ENCODE measurements at regions not wholly inside any gene's neighbourhood (a gene's known extent, or its start where the extent isn't known, plus 50 kb on each side); places are given as distances from the start of the nearest gene placed in this dataset.

DNA sequence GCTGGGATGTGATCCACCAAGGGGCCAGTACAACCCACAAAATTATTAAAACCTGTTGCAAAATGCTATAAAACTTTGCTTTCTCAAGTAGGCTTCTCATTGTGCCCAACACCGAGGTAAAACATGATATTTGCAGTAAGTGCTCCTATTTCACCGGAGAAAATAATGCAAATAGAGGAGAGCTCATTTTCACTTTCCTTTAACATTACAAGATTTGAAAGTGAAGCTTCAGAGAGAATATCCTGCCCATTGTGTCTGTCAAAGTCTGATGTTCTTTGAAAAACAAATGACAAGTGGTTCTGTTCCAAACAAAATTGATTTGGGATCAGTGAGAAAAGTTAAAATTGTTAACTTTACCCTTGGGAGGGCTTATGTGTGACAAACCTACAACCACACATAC, 287.1 kb downstream of the KCNN2 start:
- no peak for TF ChIP-seq POLR2A (IDR thresholded peaks at IDR 0.05)
- TF ChIP-seq, protein P1, sequence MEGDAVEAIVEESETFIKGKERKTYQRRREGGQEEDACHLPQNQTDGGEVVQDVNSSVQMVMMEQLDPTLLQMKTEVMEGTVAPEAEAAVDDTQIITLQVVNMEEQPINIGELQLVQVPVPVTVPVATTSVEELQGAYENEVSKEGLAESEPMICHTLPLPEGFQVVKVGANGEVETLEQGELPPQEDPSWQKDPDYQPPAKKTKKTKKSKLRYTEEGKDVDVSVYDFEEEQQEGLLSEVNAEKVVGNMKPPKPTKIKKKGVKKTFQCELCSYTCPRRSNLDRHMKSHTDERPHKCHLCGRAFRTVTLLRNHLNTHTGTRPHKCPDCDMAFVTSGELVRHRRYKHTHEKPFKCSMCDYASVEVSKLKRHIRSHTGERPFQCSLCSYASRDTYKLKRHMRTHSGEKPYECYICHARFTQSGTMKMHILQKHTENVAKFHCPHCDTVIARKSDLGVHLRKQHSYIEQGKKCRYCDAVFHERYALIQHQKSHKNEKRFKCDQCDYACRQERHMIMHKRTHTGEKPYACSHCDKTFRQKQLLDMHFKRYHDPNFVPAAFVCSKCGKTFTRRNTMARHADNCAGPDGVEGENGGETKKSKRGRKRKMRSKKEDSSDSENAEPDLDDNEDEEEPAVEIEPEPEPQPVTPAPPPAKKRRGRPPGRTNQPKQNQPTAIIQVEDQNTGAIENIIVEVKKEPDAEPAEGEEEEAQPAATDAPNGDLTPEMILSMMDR (IDR thresholded peaks at IDR 0.05): no peak
- Histone ChIP-seq H3K4me3 (no peak overlapping the region), H3K36me3 (no peaks in the 10 kb centered on the region), H3K9me3 (no peaks in the 10 kb centered on the region), H3K27ac (no peak overlapping the region), H3K27me3 (no peaks in the 10 kb centered on the region), H3K4me1 (no peaks in the 10 kb centered on the region)
- 79 to 91% (median 82%) methylated on average over 2 of the region's 2 CpGs for WGBS, 4 donors
- intact Hi-C loops (cut with DNase I): no loop called here
- DNase-seq (no peak), ATAC-seq (no peak)

DNA sequence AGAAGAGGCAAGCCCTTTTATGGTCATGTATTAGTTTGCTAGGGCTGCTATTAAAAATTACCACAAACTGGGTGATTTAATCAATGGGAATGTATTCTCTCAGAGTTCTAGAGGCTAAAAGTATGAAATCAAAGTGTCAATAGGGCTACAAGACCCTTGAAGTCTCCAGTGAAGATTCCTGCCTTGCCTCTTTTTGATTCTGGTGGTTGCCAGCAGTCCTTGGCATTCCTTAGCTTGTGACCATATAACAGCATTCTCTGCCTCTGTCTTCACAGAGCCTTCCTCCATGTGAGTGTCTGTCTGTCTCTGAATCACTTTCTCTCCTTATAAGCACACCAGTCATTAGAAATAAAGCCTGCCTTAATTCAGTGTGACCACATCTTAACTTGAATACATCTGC, 282.7 kb downstream of the KCNN2 start:
- Histone ChIP-seq H3K9me3 (peaks cover 0 to 12% (median 0%) of the 10 kb centered on the region in 12 donors), H3K27ac (no peak overlapping the region), H3K36me3 (no peaks in the 10 kb centered on the region), H3K27me3 (no peaks in the 10 kb centered on the region), H3K4me3 (no peak overlapping the region), H3K4me1 (no peaks in the 10 kb centered on the region)
- TF ChIP-seq POLR2A (IDR thresholded peaks at IDR 0.05): no peak
- TF ChIP-seq, protein P1 (IDR thresholded peaks at IDR 0.05): no peak
- no peak for DNase-seq
- ATAC-seq: no peak
- intact Hi-C loops (cut with DNase I): no loop called here

DNA sequence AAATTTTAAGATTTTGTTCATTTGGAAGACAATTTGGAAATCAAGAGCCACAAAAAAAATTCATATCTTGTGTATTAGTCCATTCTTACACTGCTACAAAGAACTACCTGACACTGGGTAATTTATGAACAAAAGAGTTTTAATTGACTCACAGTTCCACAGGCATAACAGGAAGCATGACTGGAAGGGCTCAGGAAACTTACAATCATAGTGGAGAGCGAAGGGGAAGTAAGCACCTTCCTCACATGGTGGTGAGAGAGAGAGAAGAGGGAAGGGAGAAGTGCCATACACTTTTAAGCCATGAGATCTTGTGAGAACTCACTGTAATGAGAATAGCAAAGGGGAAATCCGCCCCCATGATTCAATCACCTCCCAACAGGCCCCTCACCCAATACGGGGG, 274.4 kb downstream of the KCNN2 start:
- no peak overlapping the region for H3K27ac ChIP-seq
- no peaks in the 10 kb centered on the region for H3K36me3 ChIP-seq
- H3K4me3 ChIP-seq: no peak overlapping the region
- peaks cover 0 to 8% (median 0%) of the 10 kb centered on the region in 12 donors for H3K9me3 ChIP-seq
- TF ChIP-seq, protein P1 (IDR thresholded peaks at IDR 0.05): no peak
- no peak for TF ChIP-seq POLR2A (IDR thresholded peaks at IDR 0.05)
- no peaks in the 10 kb centered on the region for H3K4me1 ChIP-seq
- intact Hi-C loops (cut with DNase I): no loop called here
- WGBS, 4 donors: 57 to 66% (median 60%) methylated on average over 3 of the region's 3 CpGs
- no peak for ATAC-seq
- no peak for DNase-seq
- no peaks in the 10 kb centered on the region for H3K27me3 ChIP-seq

DNA sequence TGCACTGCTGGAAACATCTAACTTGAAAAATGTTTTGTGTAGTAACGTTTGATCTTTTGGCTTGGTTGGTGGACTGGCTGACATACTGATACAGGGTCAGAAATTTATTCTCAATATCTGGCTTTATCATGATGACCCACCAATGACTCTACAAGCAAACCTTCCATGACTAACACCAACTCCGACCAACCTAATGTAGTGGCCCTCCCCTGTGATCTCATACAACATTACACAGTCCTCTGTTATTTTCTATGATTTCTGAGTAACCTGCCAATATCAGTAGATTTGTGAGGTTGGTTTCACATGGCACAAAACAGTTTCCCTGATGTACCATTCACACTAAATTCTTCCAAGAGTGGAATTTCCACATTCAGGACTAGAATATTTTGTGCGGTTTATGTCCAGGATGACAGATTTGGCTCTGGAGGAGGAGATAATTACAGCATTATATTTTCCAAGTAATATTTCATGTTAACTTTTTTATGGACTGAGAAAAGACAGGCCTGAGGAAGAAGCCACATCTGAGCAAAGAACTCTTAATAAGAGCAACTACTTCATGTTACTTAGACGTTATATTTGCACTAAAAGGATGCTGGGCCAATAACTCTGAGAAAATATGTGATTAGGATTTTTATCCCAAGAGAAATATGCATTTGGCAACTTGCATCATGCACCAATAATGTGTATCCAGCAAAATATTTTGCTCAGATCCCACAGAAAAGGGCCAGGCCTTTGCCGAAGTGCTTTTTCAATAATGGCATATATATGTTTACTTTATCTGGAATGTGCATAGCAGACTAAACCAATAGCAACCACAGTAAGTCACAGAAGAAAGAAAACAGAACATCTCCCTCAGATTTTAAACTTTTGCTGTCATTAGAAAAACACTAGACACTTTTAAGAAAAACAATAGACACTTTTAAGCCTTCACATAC, 273.4 kb downstream of the KCNN2 start:
- H3K4me3 ChIP-seq: no peak overlapping the region
- ATAC-seq: no peak
- DNase-seq: no peak
- H3K36me3 ChIP-seq: no peaks in the 10 kb centered on the region
- H3K27me3 ChIP-seq: no peaks in the 10 kb centered on the region
- TF ChIP-seq, protein P1 (IDR thresholded peaks at IDR 0.05): no peak
- TF ChIP-seq POLR2A (IDR thresholded peaks at IDR 0.05): no peak
- H3K27ac ChIP-seq: no peak overlapping the region
- intact Hi-C loops (cut with DNase I): no loop called here
- H3K9me3 ChIP-seq: peaks cover 0 to 8% (median 0%) of the 10 kb centered on the region in 12 donors
- no peaks in the 10 kb centered on the region for H3K4me1 ChIP-seq
- 68 to 80% (median 74%) methylated on average over 5 of the region's 5 CpGs for WGBS, 4 donors
